ENCODE measurements at regions not wholly inside any gene's neighbourhood (a gene's known extent, or its start where the extent isn't known, plus 50 kb on each side); places are given as distances from the start of the nearest gene placed in this dataset.

DNA sequence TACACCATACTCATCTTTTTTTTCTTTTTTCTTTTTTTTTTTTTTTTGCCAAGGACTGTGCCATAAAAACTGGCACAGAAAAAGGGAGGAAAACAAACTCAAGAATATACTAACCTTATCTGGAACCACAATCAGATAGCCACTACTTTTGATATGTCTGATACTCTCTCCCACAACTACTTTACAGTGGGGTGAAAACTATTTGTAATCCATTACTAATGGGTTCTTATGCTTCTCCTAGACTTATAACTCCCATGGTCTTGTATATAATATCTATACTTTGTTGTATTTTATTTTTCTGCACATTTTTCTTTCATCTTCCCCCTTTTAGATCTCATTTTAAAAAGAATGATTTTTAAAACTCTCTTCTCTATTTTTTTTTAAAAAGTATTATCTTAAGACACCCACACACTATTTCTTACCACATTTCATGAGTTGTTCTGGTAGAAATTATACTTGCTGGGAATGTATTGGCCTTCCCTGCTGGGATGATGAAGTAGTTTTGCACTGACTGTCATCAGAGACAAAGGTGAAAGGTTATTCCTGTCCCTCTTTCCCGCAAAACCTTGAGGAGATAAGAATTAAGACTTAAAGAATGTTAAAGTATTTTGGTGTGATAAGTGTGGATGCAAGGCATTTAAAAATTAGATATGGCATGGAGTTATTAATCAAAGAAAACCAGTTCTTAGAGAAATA, 146.7 kb upstream of the KLF12 start:
- TF ChIP-seq, protein P1, sequence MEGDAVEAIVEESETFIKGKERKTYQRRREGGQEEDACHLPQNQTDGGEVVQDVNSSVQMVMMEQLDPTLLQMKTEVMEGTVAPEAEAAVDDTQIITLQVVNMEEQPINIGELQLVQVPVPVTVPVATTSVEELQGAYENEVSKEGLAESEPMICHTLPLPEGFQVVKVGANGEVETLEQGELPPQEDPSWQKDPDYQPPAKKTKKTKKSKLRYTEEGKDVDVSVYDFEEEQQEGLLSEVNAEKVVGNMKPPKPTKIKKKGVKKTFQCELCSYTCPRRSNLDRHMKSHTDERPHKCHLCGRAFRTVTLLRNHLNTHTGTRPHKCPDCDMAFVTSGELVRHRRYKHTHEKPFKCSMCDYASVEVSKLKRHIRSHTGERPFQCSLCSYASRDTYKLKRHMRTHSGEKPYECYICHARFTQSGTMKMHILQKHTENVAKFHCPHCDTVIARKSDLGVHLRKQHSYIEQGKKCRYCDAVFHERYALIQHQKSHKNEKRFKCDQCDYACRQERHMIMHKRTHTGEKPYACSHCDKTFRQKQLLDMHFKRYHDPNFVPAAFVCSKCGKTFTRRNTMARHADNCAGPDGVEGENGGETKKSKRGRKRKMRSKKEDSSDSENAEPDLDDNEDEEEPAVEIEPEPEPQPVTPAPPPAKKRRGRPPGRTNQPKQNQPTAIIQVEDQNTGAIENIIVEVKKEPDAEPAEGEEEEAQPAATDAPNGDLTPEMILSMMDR (conservative IDR thresholded peaks at IDR 0.05; ENCODE audit: low read depth, low read length) = no peak
- no peak for DNase-seq (ENCODE audit: low read depth)
- no peak overlapping the region for H3K4me3 ChIP-seq (ENCODE audit: low read length)

DNA sequence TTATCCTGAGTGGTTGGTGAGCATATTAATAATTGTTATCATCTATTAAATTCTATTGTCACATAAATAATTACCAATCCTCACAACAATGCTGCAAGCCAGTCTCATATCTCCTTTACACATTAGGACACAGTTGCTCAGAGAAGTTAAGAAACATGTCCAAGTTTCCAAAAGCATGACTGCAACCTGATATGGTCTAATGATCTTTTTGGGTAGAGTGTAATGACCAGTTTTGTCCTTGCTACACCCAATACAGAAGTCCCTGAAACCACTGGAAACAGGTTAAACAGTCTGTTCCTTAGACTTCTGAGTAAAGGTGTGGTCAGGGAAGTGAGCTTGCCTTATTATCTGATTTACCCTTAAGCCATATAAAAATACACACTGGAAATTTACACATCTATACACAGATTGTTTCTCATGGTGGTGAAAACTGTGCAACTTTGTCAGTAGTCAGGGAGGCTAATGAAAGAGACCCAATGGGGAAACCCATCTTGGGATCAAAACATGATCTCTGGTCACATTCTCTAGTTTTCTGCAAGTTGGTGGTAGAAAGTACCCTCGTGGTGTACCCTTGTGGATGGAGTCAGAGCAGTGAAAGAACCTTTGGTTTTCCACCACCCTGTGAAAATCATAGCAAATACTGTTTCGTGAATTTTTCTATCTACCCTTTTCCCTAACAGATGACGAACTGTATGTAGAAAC, 146.0 kb upstream of the KLF12 start:
- no peak for DNase-seq (ENCODE audit: low read depth)
- TF ChIP-seq, protein P1 (conservative IDR thresholded peaks at IDR 0.05; ENCODE audit: low read depth, low read length) = no peak
- H3K4me3 ChIP-seq (ENCODE audit: low read length) = no peak overlapping the region

DNA sequence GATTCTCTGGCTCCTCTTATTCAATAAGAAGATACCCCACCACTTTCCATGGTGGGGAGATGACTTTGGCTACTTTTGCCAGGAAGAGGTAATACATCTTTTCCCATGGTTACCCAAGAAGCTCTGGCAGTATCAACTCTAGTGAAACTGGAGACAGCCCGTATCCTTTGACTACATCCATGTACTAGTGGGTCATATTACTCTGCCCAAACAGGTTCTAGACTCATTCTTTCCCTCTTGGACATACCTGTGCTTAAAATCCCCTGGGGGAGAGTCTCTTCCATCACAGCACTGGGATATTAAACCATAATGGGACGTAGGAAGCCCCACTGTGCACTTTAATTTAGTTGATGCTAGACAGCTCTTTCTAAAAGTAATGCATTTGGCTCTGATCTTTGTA, 144.7 kb upstream of the KLF12 start:
- TF ChIP-seq, protein P1 (conservative IDR thresholded peaks at IDR 0.05; ENCODE audit: low read depth, low read length) = no peak
- DNase-seq (ENCODE audit: low read depth) = no peak
- H3K4me3 ChIP-seq (ENCODE audit: low read length) = no peak overlapping the region

DNA sequence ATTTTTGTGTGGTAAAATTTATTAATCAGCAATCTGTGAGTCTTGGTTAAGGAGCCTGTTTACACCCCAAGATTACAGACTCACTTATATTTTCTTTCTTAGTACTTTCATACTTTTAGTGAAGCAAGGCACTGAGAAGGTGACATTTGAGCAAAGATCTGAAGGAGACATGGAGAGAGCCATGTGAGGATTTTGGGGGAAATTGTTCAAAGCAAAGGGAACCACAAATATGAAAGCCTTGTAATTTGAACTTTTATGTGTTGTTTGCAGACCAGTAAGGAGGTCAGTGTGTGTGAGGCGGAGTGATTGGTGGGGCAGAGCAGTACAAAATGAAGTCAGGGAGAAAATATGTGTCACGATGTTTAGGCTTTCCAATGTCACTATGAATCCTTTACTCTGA, 140.7 kb upstream of the KLF12 start:
- no peak for DNase-seq (ENCODE audit: low read depth)
- no peak overlapping the region for H3K4me3 ChIP-seq (ENCODE audit: low read length)
- TF ChIP-seq, protein P1 (conservative IDR thresholded peaks at IDR 0.05; ENCODE audit: low read depth, low read length) = no peak

GRCh38 chr13:74273581-74273980, 139.4 kb upstream of the KLF12 start:
- no peak for DNase-seq (ENCODE audit: low read depth)
- TF ChIP-seq, protein P1 (conservative IDR thresholded peaks at IDR 0.05; ENCODE audit: low read depth, low read length) = no peak
- H3K4me3 ChIP-seq (ENCODE audit: low read length) = no peak overlapping the region

DNA sequence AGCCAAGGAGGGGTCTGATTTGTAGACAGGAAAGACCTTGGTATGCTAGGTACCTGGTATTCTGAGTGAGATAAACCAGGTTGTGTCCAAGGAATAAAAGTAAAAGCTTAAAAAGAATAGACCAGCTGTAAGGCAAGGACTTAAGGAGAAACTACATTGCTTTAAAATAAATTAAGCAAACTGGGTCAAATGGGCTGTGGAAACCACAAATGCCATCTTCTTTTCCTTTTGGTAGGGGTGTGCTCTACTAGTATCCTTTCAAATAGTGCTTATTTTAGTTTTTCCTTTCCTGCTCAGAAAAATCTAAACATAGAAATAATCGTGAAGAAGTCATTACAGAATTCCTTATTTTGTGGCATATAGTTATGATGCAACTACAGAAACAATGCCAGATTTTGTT, 138.6 kb upstream of the KLF12 start:
- no peak overlapping the region for H3K4me3 ChIP-seq (ENCODE audit: low read length)
- TF ChIP-seq, protein P1 (conservative IDR thresholded peaks at IDR 0.05; ENCODE audit: low read depth, low read length) = no peak
- no peak for DNase-seq (ENCODE audit: low read depth)

GRCh38 chr13:74270018-74270417, 135.8 kb upstream of the KLF12 start:
- TF ChIP-seq, protein P1 (conservative IDR thresholded peaks at IDR 0.05; ENCODE audit: low read depth, low read length) = no peak
- H3K4me3 ChIP-seq (ENCODE audit: low read length) = no peak overlapping the region
- no peak for DNase-seq (ENCODE audit: low read depth)

All from retinal pigment epithelial cell (primary cell).